GM10248 (cell line): ENCODE measurements at regions not wholly inside any gene's neighbourhood (a gene's known extent, or its start where the extent isn't known, plus 50 kb on each side); places are given as distances from the start of the nearest gene placed in this dataset.

ENCODE experiments used
- CTCF ChIA-PET: fragments of 300-600 bp; sonication (Branson Sonifier 250); formaldehyde crosslinking; extraction: SDS; loops from one replicate; lab custom pipeline; 2021; ENCODE audit warnings: antibody characterized with exemption; lab: Yijun Ruan, JAX
- POLR2A ChIA-PET: fragments of 350-650 bp; sonication (Branson Sonifier 250); formaldehyde crosslinking; extraction: SDS; loops from one replicate; lab custom pipeline; 2020; ENCODE audit warnings: antibody characterized with exemption; lab: Yijun Ruan, JAX
- DNase-seq: peaks from one replicate; pipeline ENCODE4 v3.0.0; 2012; ENCODE audit errors: extremely low spot score
- TF ChIP-seq, protein P1 (sequence below): IDR thresholded peaks from 2 replicates; pipeline ENCODE4 v1.5.1; 2012; ENCODE audit warnings: mild to moderate bottlenecking, low read depth; ENCODE audit errors: extremely low read depth, missing control alignments, control extremely low read depth

DNA sequence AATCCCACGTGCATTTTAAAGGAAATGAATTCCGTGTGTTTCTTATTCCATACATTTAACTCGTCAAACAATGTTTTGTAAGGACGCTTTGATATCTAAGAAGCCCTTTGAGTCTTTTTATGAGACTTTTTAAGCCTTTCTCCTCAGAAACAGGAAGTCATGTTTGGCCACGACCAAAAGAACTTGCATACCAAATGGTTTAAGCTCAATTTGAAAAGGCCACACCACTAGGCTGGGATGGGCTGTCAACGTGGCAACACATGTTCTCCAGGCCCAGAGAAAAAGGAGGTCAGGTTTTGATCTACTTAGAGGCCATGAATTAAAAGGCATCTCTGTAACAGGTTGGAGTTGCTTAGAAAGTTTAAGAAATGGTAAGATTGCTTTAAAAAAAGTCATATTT, 441.8 kb downstream of the CMPK2 start:
- TF ChIP-seq, protein P1, sequence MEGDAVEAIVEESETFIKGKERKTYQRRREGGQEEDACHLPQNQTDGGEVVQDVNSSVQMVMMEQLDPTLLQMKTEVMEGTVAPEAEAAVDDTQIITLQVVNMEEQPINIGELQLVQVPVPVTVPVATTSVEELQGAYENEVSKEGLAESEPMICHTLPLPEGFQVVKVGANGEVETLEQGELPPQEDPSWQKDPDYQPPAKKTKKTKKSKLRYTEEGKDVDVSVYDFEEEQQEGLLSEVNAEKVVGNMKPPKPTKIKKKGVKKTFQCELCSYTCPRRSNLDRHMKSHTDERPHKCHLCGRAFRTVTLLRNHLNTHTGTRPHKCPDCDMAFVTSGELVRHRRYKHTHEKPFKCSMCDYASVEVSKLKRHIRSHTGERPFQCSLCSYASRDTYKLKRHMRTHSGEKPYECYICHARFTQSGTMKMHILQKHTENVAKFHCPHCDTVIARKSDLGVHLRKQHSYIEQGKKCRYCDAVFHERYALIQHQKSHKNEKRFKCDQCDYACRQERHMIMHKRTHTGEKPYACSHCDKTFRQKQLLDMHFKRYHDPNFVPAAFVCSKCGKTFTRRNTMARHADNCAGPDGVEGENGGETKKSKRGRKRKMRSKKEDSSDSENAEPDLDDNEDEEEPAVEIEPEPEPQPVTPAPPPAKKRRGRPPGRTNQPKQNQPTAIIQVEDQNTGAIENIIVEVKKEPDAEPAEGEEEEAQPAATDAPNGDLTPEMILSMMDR: no peak
- CTCF ChIA-PET: interaction anchor here (1.3 kb wide), 1 partner anchor 43 kb away, joined by 3 read pairs; no protein-coding TSS in a partner anchor
- POLR2A ChIA-PET: no interaction called here
- no peak for DNase-seq

DNA sequence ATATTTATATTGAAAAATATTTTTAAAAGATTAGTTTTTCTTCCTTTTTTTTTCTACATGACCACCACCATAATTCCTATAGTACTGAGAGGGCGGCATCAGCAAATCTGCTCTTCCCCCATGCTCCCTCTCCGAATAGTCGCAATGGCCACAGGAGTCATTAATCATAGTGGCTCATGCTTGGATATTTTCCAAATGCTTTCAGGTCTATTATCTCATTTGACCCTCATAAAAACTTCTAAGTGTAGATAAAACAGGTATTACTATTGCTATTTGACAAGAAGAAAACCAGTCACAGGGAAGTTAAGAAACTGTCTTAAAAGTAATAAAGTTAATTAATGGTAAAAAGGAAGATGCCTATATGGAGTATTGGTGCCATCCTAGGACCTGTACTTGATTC, 440.7 kb downstream of the CMPK2 start:
- TF ChIP-seq, protein P1: no peak
- no peak for DNase-seq
- POLR2A ChIA-PET: no interaction called here
- CTCF ChIA-PET: no interaction called here

GRCh38 chr2:6429210-6429986, 436.3 kb downstream of the CMPK2 start:
- DNase-seq: no peak
- ChIA-PET CTCF (interaction anchor here (0.8 to 2.0 kb wide), 2 partner anchors 18 to 37 kb away, joined by 3 to 6 read pairs; no protein-coding TSS in a partner anchor), POLR2A (no interaction called here)
- TF ChIP-seq, protein P1: no peak

GRCh38 chr2:6434438-6434837, 431.3 kb downstream of the CMPK2 start:
- TF ChIP-seq, protein P1: no peak
- no peak for DNase-seq
- CTCF ChIA-PET: no interaction called here
- POLR2A ChIA-PET: no interaction called here

GRCh38 chr2:6441800-6442199, 423.9 kb downstream of the CMPK2 start:
- CTCF ChIA-PET: no interaction called here

GRCh38 chr2:6442252-6442985, 423.3 kb downstream of the CMPK2 start:
- ChIA-PET POLR2A (no interaction called here), CTCF (no interaction called here)
- no peak for DNase-seq
- TF ChIP-seq, protein P1: no peak

More at GRCh38 chr2:6441800-6442199, 423.9 kb downstream of the CMPK2 start:
- TF ChIP-seq, protein P1: no peak
- DNase-seq: no peak
- POLR2A ChIA-PET: no interaction called here
